Fibroblast of lung (primary cell): ENCODE measurements at regions not wholly inside any gene's neighbourhood (a gene's known extent, or its start where the extent isn't known, plus 50 kb on each side); places are given as distances from the start of the nearest gene placed in this dataset.

Experiments
- EZH2 ChIP-seq: IDR thresholded peaks from 2 replicates; pipeline ENCODE4 v1.5.1; 2012; ENCODE audit warnings: low read length, control low read depth, mild to moderate bottlenecking; ENCODE audit errors: missing control alignments
- TF ChIP-seq, protein P1 (sequence below), 2 donors: IDR thresholded peaks in 1 of 2; conservative IDR thresholded peaks in 1 of 2; 1 replicate in 1 of 2; 2 replicates in 1 of 2; pipeline ENCODE4 v1.5.1; 2011 to 2012; ENCODE audit warnings: low read length in 2 of 2, control low read depth in 1 of 2, inconsistent platforms in 1 of 2, low read depth in 1 of 2, mild to moderate bottlenecking in 1 of 2

DNA sequence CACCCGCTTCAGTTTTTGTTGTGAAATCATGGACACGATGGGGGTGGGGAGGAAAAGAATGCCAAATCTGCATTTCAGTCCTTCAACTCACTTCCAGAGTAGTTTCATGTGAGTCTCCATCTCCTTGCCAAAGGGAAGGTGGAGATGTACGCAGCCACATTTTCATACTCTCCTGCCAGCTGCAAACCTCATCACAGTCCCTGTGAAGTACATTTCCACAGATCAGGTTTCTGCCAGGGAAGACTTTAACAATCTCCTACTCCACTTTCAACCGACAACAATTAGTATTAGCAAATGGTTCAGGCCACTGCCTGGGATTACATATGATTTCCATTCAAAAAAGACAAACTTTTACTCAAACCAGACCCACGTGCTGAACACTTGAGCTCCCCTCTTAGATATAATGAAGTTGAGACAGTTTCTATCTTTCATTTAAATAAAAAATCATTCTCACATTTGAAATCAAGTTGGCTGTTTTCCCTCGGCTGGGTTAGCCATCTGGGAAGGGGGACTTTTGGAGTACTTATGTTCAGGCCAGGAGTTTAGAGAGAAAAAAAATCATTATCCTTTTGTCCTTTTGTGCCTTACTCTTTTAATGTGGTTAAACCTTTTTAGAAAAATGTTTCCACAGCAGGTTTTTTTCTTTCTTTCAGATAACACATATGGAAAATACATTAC is 51.0 kb upstream of the CEP162 start:
- TF ChIP-seq EZH2 = no peak
- TF ChIP-seq, protein P1, sequence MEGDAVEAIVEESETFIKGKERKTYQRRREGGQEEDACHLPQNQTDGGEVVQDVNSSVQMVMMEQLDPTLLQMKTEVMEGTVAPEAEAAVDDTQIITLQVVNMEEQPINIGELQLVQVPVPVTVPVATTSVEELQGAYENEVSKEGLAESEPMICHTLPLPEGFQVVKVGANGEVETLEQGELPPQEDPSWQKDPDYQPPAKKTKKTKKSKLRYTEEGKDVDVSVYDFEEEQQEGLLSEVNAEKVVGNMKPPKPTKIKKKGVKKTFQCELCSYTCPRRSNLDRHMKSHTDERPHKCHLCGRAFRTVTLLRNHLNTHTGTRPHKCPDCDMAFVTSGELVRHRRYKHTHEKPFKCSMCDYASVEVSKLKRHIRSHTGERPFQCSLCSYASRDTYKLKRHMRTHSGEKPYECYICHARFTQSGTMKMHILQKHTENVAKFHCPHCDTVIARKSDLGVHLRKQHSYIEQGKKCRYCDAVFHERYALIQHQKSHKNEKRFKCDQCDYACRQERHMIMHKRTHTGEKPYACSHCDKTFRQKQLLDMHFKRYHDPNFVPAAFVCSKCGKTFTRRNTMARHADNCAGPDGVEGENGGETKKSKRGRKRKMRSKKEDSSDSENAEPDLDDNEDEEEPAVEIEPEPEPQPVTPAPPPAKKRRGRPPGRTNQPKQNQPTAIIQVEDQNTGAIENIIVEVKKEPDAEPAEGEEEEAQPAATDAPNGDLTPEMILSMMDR (conservative IDR thresholded peaks at IDR 0.05 in 1 of 2, IDR thresholded peaks at IDR 0.05 in 1 of 2; ENCODE audit: low read depth in 1 of 2, low read length in 2 of 2) = no peak
